Endodermal cell (in vitro differentiated cells): ENCODE measurements at regions not wholly inside any gene's neighbourhood (a gene's known extent, or its start where the extent isn't known, plus 50 kb on each side); places are given as distances from the start of the nearest gene placed in this dataset.
A peak's percentile ranks its signal among the peaks of the same experiment; 100 is the strongest.
"Not testable (repeated sequence)": the region's sequence is repeated elsewhere in the genome, so short reads cannot be mapped to it uniquely, and the experiment has no call there.

Experiments used
- DNase-seq: peaks from one replicate; pipeline ENCODE4 v3.0.0-alpha.2; 2017
- H3K27ac ChIP-seq: 2 replicates; pipeline ENCODE4 v1.5.1; 2013; ENCODE audit warnings: mild to moderate bottlenecking, low read depth, low read length, moderate library complexity
- H3K27me3 ChIP-seq: 2 replicates; pipeline ENCODE4 v1.6.1; 2013; ENCODE audit warnings: mild to moderate bottlenecking, low read length, moderate library complexity; ENCODE audit not compliant: insufficient read depth, control insufficient read depth, poor library complexity, severe bottlenecking
- H3K36me3 ChIP-seq: 2 replicates; pipeline ENCODE4 v1.7.0; 2013; ENCODE audit warnings: mild to moderate bottlenecking, low read length, moderate library complexity; ENCODE audit not compliant: control insufficient read depth, insufficient read depth
- H3K4me1 ChIP-seq: one replicate; pipeline ENCODE4 v1.7.0; 2013; ENCODE audit warnings: low read length; ENCODE audit not compliant: control insufficient read depth, insufficient read depth
- H3K4me3 ChIP-seq: 2 replicates; pipeline ENCODE4 v1.5.1; 2013; ENCODE audit warnings: mild to moderate bottlenecking, low read length, moderate library complexity
- H3K9ac ChIP-seq: 2 replicates; pipeline ENCODE4 v1.6.1; 2013; ENCODE audit warnings: mild to moderate bottlenecking, low read length, moderate library complexity; ENCODE audit not compliant: poor library complexity, severe bottlenecking; ENCODE audit errors: extremely low read depth
- H3K9me3 ChIP-seq: 2 replicates; pipeline ENCODE4 v1.6.1; 2013; ENCODE audit warnings: mild to moderate bottlenecking, low read length, moderate library complexity; ENCODE audit not compliant: control insufficient read depth
- H3K27ac Mint-ChIP-seq: 2 replicates; pipeline ENCODE4 v1.8.0; 2020; ENCODE audit warnings: mixed read lengths
- H3K27me3 Mint-ChIP-seq: 2 replicates; pipeline ENCODE4 v1.8.0; 2021; ENCODE audit warnings: mild to moderate bottlenecking, mixed read lengths; ENCODE audit not compliant: insufficient read depth
- H3K36me3 Mint-ChIP-seq: 2 replicates; pipeline ENCODE4 v1.8.0; 2020; ENCODE audit warnings: low read depth, mixed read lengths
- H3K4me1 Mint-ChIP-seq: 2 replicates; pipeline ENCODE4 v1.8.0; 2020; ENCODE audit warnings: mixed read lengths
- H3K4me3 Mint-ChIP-seq: 2 replicates; pipeline ENCODE4 v1.8.0; 2020; ENCODE audit warnings: mild to moderate bottlenecking, moderate library complexity, mixed read lengths
- H3K9me3 Mint-ChIP-seq: 2 replicates; pipeline ENCODE4 v1.8.0; 2020; ENCODE audit warnings: mild to moderate bottlenecking, mixed read lengths
- WGBS, 2 experiments: methylation state at CpG; one replicate each; pipeline versions ENCODE4 v1.1.5 to v1.1.7; 2013; ENCODE audit warnings: missing lambda C conversion rate in 2 of 2, mixed read lengths in 1 of 2; ENCODE audit not compliant: insufficient coverage in 1 of 2, insufficient read length in 1 of 2; 5-methylcytosine and 5-hydroxymethylcytosine counted together
- TF ChIP-seq, protein P1 (sequence below): fragments of 200-600 bp; sonication (generic); conservative IDR thresholded peaks from 2 replicates; pipeline ENCODE4 v1.5.0; 2021; ENCODE audit warnings: antibody characterized with exemption, mild to moderate bottlenecking

DNA sequence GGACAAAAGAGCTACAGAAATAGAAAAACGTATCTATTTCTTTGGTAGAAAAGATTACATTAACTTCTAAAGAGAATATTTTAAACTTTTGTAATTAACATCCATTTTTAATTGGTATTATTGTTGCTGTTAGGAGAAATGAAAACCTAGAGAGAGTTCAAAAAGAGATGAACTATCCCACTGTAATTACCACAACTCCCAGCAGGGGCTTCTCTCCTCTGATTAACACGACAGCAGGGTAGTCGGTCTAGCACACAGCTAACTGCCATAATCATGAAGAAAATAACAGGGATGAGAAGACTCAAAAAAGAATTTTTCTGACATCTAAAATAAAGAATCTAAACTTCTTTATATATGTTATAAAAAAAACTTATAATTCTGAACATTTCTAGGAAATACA, 86.2 kb upstream of the CDH9 start:
- no peak overlapping the region for H3K27ac Mint-ChIP-seq
- no peak overlapping the region for H3K4me3 ChIP-seq
- no peak overlapping the region for H3K27ac ChIP-seq
- no peaks in the 10 kb centered on the region for H3K36me3 ChIP-seq
- TF ChIP-seq, protein P1, sequence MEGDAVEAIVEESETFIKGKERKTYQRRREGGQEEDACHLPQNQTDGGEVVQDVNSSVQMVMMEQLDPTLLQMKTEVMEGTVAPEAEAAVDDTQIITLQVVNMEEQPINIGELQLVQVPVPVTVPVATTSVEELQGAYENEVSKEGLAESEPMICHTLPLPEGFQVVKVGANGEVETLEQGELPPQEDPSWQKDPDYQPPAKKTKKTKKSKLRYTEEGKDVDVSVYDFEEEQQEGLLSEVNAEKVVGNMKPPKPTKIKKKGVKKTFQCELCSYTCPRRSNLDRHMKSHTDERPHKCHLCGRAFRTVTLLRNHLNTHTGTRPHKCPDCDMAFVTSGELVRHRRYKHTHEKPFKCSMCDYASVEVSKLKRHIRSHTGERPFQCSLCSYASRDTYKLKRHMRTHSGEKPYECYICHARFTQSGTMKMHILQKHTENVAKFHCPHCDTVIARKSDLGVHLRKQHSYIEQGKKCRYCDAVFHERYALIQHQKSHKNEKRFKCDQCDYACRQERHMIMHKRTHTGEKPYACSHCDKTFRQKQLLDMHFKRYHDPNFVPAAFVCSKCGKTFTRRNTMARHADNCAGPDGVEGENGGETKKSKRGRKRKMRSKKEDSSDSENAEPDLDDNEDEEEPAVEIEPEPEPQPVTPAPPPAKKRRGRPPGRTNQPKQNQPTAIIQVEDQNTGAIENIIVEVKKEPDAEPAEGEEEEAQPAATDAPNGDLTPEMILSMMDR, result peak; percentile 78
- no peaks in the 10 kb centered on the region for H3K27me3 ChIP-seq
- H3K9me3 Mint-ChIP-seq, result peaks cover 11% of the 10 kb centered on the region
- DNase-seq, result peak; percentile 67
- no peak overlapping the region for H3K9ac ChIP-seq
- H3K36me3 Mint-ChIP-seq, result no peaks in the 10 kb centered on the region
- no peaks in the 10 kb centered on the region for H3K27me3 Mint-ChIP-seq
- no peaks in the 10 kb centered on the region for H3K9me3 ChIP-seq
- H3K4me1 ChIP-seq, result no peaks in the 10 kb centered on the region
- WGBS, 2 experiments, result 32% methylated on average over 2 of the region's 3 CpGs; no CpG with 5 or more reads in 1 of the 2 experiments
- no peaks in the 10 kb centered on the region for H3K4me1 Mint-ChIP-seq
- no peak overlapping the region for H3K4me3 Mint-ChIP-seq

DNA sequence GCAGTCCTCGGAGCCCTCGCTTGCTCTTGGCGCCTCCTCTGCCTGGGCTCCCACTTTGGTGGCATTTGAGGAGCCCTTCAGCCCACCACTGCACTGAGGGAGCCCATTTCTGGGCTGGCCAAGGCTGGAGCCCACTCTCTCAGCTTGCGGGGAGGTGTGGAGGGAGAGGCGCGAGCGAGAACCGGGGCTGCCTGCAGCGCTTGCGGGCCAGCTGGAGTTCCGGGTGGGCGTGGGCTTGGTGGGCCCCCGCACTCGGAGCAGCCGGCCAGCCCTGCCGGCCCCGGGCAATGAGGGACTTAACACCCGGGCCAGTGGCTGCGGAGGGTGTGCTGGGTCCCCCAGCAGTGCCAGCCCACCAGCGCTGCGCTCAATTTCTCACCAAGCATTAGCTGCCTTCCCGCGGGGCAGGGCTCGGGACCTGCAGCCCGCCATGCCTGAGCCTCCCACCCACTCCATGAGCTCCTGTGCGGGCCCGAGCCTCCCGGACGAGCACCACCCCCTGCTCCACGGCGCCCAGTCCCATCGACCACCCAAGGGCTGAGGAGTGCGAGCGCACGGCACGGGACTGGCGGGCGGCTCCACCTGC, 81.4 kb upstream of the CDH9 start:
- H3K4me1 Mint-ChIP-seq, H3K27ac ChIP-seq, H3K27me3 ChIP-seq, H3K27me3 Mint-ChIP-seq, H3K36me3 ChIP-seq, H3K9ac ChIP-seq, H3K36me3 Mint-ChIP-seq, H3K4me3 ChIP-seq, H3K4me3 Mint-ChIP-seq, H3K9me3 ChIP-seq, DNase-seq, H3K27ac Mint-ChIP-seq, H3K4me1 ChIP-seq: not testable (repeated sequence)
- peaks cover 11% of the 10 kb centered on the region for H3K9me3 Mint-ChIP-seq
- WGBS, 2 experiments, result 95% methylated on average over 38 of the region's 38 CpGs; no CpG with 5 or more reads in 1 of the 2 experiments

DNA sequence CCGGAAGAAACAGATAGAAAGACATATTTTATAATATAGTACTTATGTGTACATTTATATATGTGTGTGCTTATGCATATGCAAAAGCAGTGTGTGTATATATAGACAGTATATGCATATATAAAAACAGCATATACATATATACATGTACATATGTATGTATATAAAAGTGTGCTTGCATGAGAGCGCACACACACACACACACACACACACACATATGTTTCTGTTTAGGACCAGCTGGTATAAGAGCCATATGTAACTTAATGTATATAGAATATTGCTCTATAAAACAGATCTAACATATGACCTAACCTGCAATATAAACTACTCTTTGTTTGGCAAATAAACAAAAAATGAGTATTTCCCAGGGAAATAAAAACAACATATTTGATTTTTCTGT, 65.1 kb upstream of the CDH9 start:
- H3K9me3 Mint-ChIP-seq, result no peaks in the 10 kb centered on the region

DNA sequence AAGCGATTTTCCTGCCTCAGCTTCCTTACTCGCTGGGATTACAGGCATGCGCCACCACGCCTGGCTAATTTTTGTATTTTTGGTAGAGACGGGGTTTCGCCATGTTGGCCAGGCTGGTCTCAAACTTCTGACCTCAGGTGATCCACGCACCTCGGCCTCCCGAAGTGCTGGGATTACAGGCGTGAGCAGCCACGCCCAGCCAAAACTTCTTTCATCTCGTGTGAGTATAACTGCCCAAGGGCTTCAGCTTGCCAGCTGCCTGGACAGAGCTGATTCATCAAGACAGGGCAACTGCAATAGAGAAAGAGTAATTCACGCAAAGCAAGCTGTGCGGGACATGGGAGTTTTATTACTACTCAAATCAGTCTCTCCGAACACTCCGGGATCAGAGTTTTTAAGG, 57.4 kb upstream of the CDH9 start:
- not testable (repeated sequence) for H3K9me3 ChIP-seq, H3K4me3 Mint-ChIP-seq

More for the DNA sequence above, 65.1 kb upstream of the CDH9 start:
- H3K9me3 ChIP-seq, result no peaks in the 10 kb centered on the region
- no peaks in the 10 kb centered on the region for H3K27me3 ChIP-seq
- no peaks in the 10 kb centered on the region for H3K36me3 Mint-ChIP-seq
- TF ChIP-seq, protein P1, result no peak
- H3K4me1 Mint-ChIP-seq, result no peaks in the 10 kb centered on the region
- no peak overlapping the region for H3K27ac Mint-ChIP-seq
- no peaks in the 10 kb centered on the region for H3K4me1 ChIP-seq
- H3K27me3 Mint-ChIP-seq, result no peaks in the 10 kb centered on the region
- no peaks in the 10 kb centered on the region for H3K36me3 ChIP-seq
- no CpG with 5 or more reads among the region's 2 CpGs for WGBS, 2 experiments
- no peak overlapping the region for H3K4me3 Mint-ChIP-seq
- no peak overlapping the region for H3K27ac ChIP-seq
- DNase-seq, result no peak
- H3K4me3 ChIP-seq, result no peak overlapping the region
- no peak overlapping the region for H3K9ac ChIP-seq

More for the DNA sequence above, 57.4 kb upstream of the CDH9 start:
- not testable (repeated sequence) for DNase-seq, H3K4me1 Mint-ChIP-seq, H3K36me3 Mint-ChIP-seq, H3K27ac Mint-ChIP-seq, H3K27me3 Mint-ChIP-seq, H3K4me3 ChIP-seq, H3K27ac ChIP-seq, H3K27me3 ChIP-seq, H3K9ac ChIP-seq, H3K4me1 ChIP-seq, H3K36me3 ChIP-seq, H3K9me3 Mint-ChIP-seq
- WGBS, 2 experiments, result 94% methylated on average over 15 to 16 of the region's 16 CpGs
